Gastroesophageal sphincter (tissue), 3 donors: ENCODE measurements at regions not wholly inside any gene's neighbourhood (a gene's known extent, or its start where the extent isn't known, plus 50 kb on each side); places are given as distances from the start of the nearest gene placed in this dataset.

Experiments
- CTCF ChIP-seq, 4 experiments: fragments of 200-600 bp in 2 of 4; fragments of 450-650 bp in 2 of 4; sonication (generic) in 1 of 4; IDR thresholded peaks; one replicate each; pipeline ENCODE4 v1.5.1; 2017 to 2019; ENCODE audit warnings: antibody characterized with exemption in 4 of 4, mild to moderate bottlenecking in 2 of 4, moderate library complexity in 2 of 4
- EP300 ChIP-seq: sonication (generic); formaldehyde crosslinking; IDR thresholded peaks from one replicate; pipeline ENCODE4 v1.6.1; 2017; ENCODE audit warnings: antibody characterized with exemption, mild to moderate bottlenecking
- POLR2A ChIP-seq, 2 donors: fragments of 450-650 bp; IDR thresholded peaks; one replicate each; pipeline ENCODE4 v1.6.1; 2017; ENCODE audit warnings: antibody characterized with exemption in 2 of 2, mild to moderate bottlenecking in 2 of 2, moderate library complexity in 1 of 2
- POLR2AphosphoS5 ChIP-seq: sonication (generic); formaldehyde crosslinking; IDR thresholded peaks from one replicate; pipeline ENCODE4 v1.6.1; 2017; ENCODE audit warnings: antibody characterized with exemption

DNA sequence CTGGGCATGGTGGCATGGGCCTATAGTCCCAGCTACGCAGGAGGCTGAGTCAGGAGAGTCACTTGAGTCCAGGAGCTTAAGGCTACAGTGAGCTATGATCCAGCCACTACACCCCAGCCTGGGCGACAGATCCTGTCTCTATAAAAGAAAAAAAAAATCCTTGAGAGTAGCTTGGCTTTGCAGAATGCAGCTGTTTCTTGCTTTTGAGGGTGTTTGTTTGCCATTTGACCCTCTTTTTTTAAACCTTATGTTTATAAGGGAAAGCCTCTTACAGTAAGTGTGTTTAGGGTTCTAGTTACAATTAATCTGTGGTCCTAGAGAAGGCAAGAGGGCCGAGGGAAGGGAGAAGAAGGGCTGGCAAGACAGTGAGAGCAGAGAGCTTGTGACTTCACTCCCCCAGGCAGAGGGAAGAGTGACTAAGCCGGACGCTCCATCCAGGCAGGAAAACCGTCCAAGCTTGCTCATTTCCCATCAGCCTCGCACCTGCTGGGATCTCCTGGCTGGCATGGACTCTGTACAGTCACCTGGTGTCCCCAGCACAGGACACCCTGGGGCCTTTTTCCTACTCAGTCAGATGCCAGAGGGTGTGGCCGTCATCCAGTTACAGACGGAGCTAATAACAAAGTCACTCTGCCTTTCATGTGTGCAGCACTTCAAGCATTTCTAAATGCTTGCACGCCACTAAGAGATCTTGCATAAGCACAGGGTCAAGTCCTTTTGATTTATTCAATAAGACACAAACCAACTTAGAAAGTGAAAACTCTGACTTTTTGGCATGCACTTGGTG is 55.5 kb upstream of the PSEN2 start:
- no peak for TF ChIP-seq CTCF (IDR thresholded peaks at IDR 0.05)
- TF ChIP-seq POLR2A (IDR thresholded peaks at IDR 0.05), result no peak
- no peak for TF ChIP-seq EP300
- peak; percentile 98 for TF ChIP-seq POLR2AphosphoS5
